ENCODE measurements at regions not wholly inside any gene's neighbourhood (a gene's known extent, or its start where the extent isn't known, plus 50 kb on each side); places are given as distances from the start of the nearest gene placed in this dataset.
A peak's percentile ranks its signal among the peaks of the same experiment; 100 is the strongest.

DNA sequence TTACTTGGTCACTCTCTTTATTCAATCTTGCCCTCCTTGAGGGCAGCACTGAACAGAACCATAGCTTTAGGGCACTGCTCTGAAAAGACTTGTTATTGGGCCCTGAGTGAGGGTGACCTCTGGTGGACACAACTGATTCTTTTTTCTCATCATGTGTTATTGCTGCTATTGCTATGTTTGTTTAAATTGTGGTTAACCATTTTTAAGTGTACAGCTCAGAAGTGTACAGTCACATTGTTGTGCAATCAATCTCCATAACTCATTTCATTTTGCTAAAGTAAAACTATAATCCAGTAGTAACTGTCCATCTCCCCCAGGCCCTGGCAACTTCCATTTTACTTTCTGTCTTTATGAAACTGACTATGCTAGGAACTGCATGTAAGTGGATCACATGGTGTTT lies 351.1 kb upstream of the RIOK2 start:
- ChIA-PET CTCF (interaction anchor here (0.7 to 4.0 kb wide), 31 partner anchors 8 to 1237 kb away, joined by 3 to 36 read pairs (median 4); no protein-coding TSS in a partner anchor), POLR2A (no interaction called here)
- TF ChIP-seq CTCF (IDR thresholded peaks at IDR 0.05; ENCODE audit: control extremely low read depth, extremely low read depth, low read depth, missing control alignments) = peak; percentile 55
- peak; percentile 41 for DNase-seq (ENCODE audit: extremely low spot score)

GRCh38 chr5:97536683-97537082 lies 353.6 kb upstream of the RIOK2 start:
- no peak for TF ChIP-seq CTCF (IDR thresholded peaks at IDR 0.05; ENCODE audit: control extremely low read depth, extremely low read depth, low read depth, missing control alignments)
- POLR2A ChIA-PET = no interaction called here
- CTCF ChIA-PET = no interaction called here
- DNase-seq (ENCODE audit: extremely low spot score) = no peak

GRCh38 chr5:97538912-97539311 lies 355.9 kb upstream of the RIOK2 start:
- ChIA-PET POLR2A (no interaction called here), CTCF (no interaction called here)
- no peak for TF ChIP-seq CTCF (IDR thresholded peaks at IDR 0.05; ENCODE audit: control extremely low read depth, extremely low read depth, low read depth, missing control alignments)
- DNase-seq (ENCODE audit: extremely low spot score) = no peak

DNA sequence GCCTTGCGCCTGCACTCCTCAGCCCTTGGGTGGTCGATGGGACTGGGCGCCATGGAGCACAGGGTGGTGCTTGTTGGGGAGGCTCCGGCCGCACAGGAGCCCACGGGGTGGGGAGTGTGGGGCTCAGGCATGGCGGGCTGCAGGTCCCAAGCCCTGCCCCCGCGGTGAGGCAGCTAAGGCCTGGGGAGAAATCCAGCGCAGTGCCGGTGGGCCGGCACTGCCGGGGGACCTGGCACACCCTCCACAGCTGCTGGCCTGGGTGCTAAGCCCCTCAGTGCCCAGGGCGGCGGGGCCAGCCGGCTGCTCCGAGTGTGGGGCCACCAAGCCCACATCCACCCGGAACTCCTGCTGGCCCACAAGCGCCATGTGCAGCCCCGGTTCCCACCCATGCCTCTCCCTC lies 358.8 kb upstream of the RIOK2 start:
- TF ChIP-seq CTCF (IDR thresholded peaks at IDR 0.05; ENCODE audit: control extremely low read depth, extremely low read depth, low read depth, missing control alignments) = no peak
- DNase-seq (ENCODE audit: extremely low spot score) = no peak
- CTCF ChIA-PET = interaction anchor here (0.9 to 1.4 kb wide), 3 partner anchors 11 to 245 kb away, joined by 3 read pairs; no protein-coding TSS in a partner anchor
- POLR2A ChIA-PET = no interaction called here

DNA sequence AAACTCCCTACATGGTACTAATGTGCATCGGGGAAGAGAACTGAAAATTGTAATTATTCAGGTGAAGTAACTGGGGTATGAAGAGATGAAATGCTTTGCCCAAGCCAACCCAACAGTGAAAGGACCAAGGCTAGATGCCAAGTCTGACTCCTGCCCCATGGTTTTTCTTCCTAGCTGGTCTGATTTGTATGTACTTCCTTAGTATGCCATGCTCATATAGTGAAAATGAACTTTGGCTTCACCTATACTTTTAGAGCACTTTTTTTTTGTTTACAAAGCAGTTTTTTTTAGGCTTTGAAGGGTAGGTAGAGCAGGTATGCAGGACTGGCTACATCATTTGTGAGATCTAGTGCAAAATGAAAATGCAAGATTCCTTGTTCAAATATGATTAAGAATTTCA lies 359.4 kb upstream of the RIOK2 start:
- TF ChIP-seq CTCF (IDR thresholded peaks at IDR 0.05; ENCODE audit: control extremely low read depth, extremely low read depth, low read depth, missing control alignments) = no peak
- DNase-seq (ENCODE audit: extremely low spot score) = no peak
- ChIA-PET POLR2A (no interaction called here), CTCF (interaction anchor here (1.2 kb wide), 1 partner anchor 11 kb away, joined by 3 read pairs; no protein-coding TSS in a partner anchor)

GRCh38 chr5:97543166-97543565 lies 360.1 kb upstream of the RIOK2 start:
- ChIA-PET POLR2A (no interaction called here), CTCF (interaction anchor here (1.0 kb wide), 1 partner anchor 9 kb away, joined by 4 read pairs; no protein-coding TSS in a partner anchor)
- no peak for DNase-seq (ENCODE audit: extremely low spot score)
- TF ChIP-seq CTCF (IDR thresholded peaks at IDR 0.05; ENCODE audit: control extremely low read depth, extremely low read depth, low read depth, missing control alignments) = no peak

DNA sequence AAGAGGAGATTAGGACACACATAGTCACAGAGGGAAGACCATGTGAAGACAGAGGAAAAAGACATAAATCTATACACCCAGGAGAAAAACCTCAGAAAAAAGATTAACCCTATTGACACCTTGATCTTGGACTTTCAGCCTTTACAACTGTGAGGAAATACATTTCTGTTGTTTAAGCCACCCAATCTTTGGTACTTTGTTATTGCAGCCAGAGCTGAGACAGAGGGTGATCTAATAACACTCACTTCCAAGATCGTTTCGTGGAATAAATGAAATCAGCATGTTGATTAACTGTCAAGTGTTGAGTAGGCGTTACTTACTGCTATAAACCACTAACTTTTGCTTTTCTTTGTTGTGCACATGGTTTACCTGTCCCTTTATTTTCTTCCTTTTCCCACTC lies 361.2 kb upstream of the RIOK2 start:
- DNase-seq (ENCODE audit: extremely low spot score) = no peak
- ChIA-PET CTCF (interaction anchor here (1.8 kb wide), 1 partner anchor 10 kb away, joined by 6 read pairs; no protein-coding TSS in a partner anchor), POLR2A (no interaction called here)
- no peak for TF ChIP-seq CTCF (IDR thresholded peaks at IDR 0.05; ENCODE audit: control extremely low read depth, extremely low read depth, low read depth, missing control alignments)

Data from GM10248 (cell line).